Neural progenitor cell (in vitro differentiated cells): ENCODE measurements at regions not wholly inside any gene's neighbourhood (a gene's known extent, or its start where the extent isn't known, plus 50 kb on each side); places are given as distances from the start of the nearest gene placed in this dataset.
A peak's percentile ranks its signal among the peaks of the same experiment; 100 is the strongest.

Experiments
- DNase-seq: peaks from one replicate; pipeline ENCODE4 v3.0.0-alpha.2; 2016; ENCODE audit warnings: low spot score
- H2AFZ ChIP-seq: fragments of 200-600 bp; sonication (generic); replicated peaks from 2 replicates; pipeline ENCODE4 v1.6.1; 2016; ENCODE audit warnings: antibody characterized with exemption
- H3F3A ChIP-seq: fragments of 200-600 bp; sonication (generic); 2 replicates; pipeline ENCODE4 v1.6.1; 2016; ENCODE audit warnings: antibody characterized with exemption, low read depth
- H3K27ac ChIP-seq: fragments of 200-600 bp; sonication (generic); 2 replicates; pipeline ENCODE4 v1.5.1; 2016; ENCODE audit warnings: mild to moderate bottlenecking
- H3K27me3 ChIP-seq: fragments of 200-600 bp; sonication (generic); 2 replicates; pipeline ENCODE4 v1.6.1; 2016; ENCODE audit warnings: mild to moderate bottlenecking, moderate library complexity
- H3K36me3 ChIP-seq: fragments of 200-600 bp; sonication (generic); 2 replicates; pipeline ENCODE4 v1.5.1; 2016
- H3K4me1 ChIP-seq: fragments of 200-600 bp; sonication (generic); 2 replicates; pipeline ENCODE4 v1.6.1; 2016; ENCODE audit warnings: mixed run types
- H3K4me2 ChIP-seq: fragments of 200-600 bp; sonication (generic); 2 replicates; pipeline ENCODE4 v1.6.1; 2016
- H3K4me3 ChIP-seq: fragments of 200-600 bp; sonication (generic); 2 replicates; pipeline ENCODE4 v1.5.1; 2016
- H3K79me2 ChIP-seq: fragments of 200-600 bp; sonication (generic); 2 replicates; pipeline ENCODE4 v1.6.1; 2016; ENCODE audit warnings: low read depth
- H3K9ac ChIP-seq: fragments of 200-600 bp; sonication (generic); 2 replicates; pipeline ENCODE4 v1.6.1; 2016
- H3K9me3 ChIP-seq: fragments of 200-600 bp; sonication (generic); 2 replicates; pipeline ENCODE4 v1.5.1; 2016; ENCODE audit warnings: low read depth
- H4K20me1 ChIP-seq: fragments of 200-600 bp; sonication (generic); 2 replicates; pipeline ENCODE4 v1.6.1; 2016; ENCODE audit warnings: low read depth
- H3K27ac Mint-ChIP-seq: 3 replicates; pipeline ENCODE4 v1.8.0; 2021; ENCODE audit warnings: mixed read lengths
- H3K27me3 Mint-ChIP-seq: 2 replicates; pipeline ENCODE4 v1.8.0; 2022; ENCODE audit warnings: low read depth, mild to moderate bottlenecking, inconsistent platforms, moderate library complexity, mixed read lengths; ENCODE audit not compliant: insufficient read depth
- H3K36me3 Mint-ChIP-seq: 3 replicates; pipeline ENCODE4 v1.8.0; 2021; ENCODE audit warnings: mixed read lengths
- H3K4me1 Mint-ChIP-seq: 3 replicates; pipeline ENCODE4 v1.8.0; 2021; ENCODE audit warnings: mixed read lengths
- H3K4me3 Mint-ChIP-seq: 3 replicates; pipeline ENCODE4 v1.8.0; 2021; ENCODE audit warnings: mild to moderate bottlenecking, moderate library complexity, mixed read lengths
- H3K9me3 Mint-ChIP-seq: 3 replicates; pipeline ENCODE4 v1.8.0; 2020; ENCODE audit warnings: mixed read lengths
- CTCF ChIP-seq: fragments of 200-600 bp; sonication (generic); IDR thresholded peaks from 2 replicates; pipeline ENCODE4 v1.5.1; 2017; ENCODE audit warnings: antibody characterized with exemption, mild to moderate bottlenecking
- EZH2 ChIP-seq: fragments of 200-600 bp; sonication (generic); IDR thresholded peaks from 2 replicates; pipeline ENCODE4 v1.6.1; 2017; ENCODE audit warnings: antibody characterized with exemption, mild to moderate bottlenecking, moderate library complexity
- EZH2phosphoT487 ChIP-seq: fragments of 200-600 bp; sonication (generic); IDR thresholded peaks from 2 replicates; pipeline ENCODE4 v1.6.1; 2017; ENCODE audit warnings: antibody characterized with exemption

GRCh38 chr4:160247091-160247656 lies 1144.3 kb downstream of the RAPGEF2 start:
- H3K27me3 ChIP-seq = no peaks in the 10 kb centered on the region
- H3K9me3 Mint-ChIP-seq = peaks cover 5% of the 10 kb centered on the region
- H3K4me2 ChIP-seq = no peak overlapping the region
- H3K27me3 Mint-ChIP-seq = peaks cover 2% of the 10 kb centered on the region
- H3K27ac ChIP-seq = no peak overlapping the region
- peaks cover 4% of the 10 kb centered on the region for H3K36me3 ChIP-seq
- no peak overlapping the region for H3K4me3 Mint-ChIP-seq
- H3K9ac ChIP-seq = no peak overlapping the region
- no peaks in the 10 kb centered on the region for H3K36me3 Mint-ChIP-seq
- H3F3A ChIP-seq = no peaks in the 10 kb centered on the region
- H3K27ac Mint-ChIP-seq = no peak overlapping the region
- H3K4me1 ChIP-seq = peaks cover 9% of the 10 kb centered on the region
- H3K4me3 ChIP-seq = no peak overlapping the region
- H2AFZ ChIP-seq = no peak overlapping the region
- DNase-seq = no peak
- no peak for TF ChIP-seq EZH2phosphoT487
- TF ChIP-seq EZH2 = no peak
- TF ChIP-seq CTCF = no peak
- no peaks in the 10 kb centered on the region for H4K20me1 ChIP-seq
- no peaks in the 10 kb centered on the region for H3K9me3 ChIP-seq
- H3K79me2 ChIP-seq = no peaks in the 10 kb centered on the region
- H3K4me1 Mint-ChIP-seq = peaks cover 10% of the 10 kb centered on the region

GRCh38 chr4:160251522-160252170 lies 1148.8 kb downstream of the RAPGEF2 start:
- peak overlapping the region; percentile 14 for H3K27ac Mint-ChIP-seq
- Histone ChIP-seq H3F3A (no peaks in the 10 kb centered on the region), H3K27me3 (no peaks in the 10 kb centered on the region), H3K9ac (no peak overlapping the region), H3K4me2 (peak overlapping the region; percentile 15), H3K27ac (peak overlapping the region; percentile 43), H3K4me1 (peaks cover 9% of the 10 kb centered on the region), H3K79me2 (no peaks in the 10 kb centered on the region), H2AFZ (peak overlapping the region; percentile 86), H4K20me1 (no peaks in the 10 kb centered on the region), H3K9me3 (no peaks in the 10 kb centered on the region), H3K36me3 (no peaks in the 10 kb centered on the region), H3K4me3 (no peak overlapping the region)
- peaks cover 2% of the 10 kb centered on the region for H3K27me3 Mint-ChIP-seq
- peak; percentile 6 for DNase-seq
- peaks cover 12% of the 10 kb centered on the region for H3K4me1 Mint-ChIP-seq
- TF ChIP-seq EZH2phosphoT487 (no peak), EZH2 (no peak), CTCF (no peak)
- H3K4me3 Mint-ChIP-seq = no peak overlapping the region
- H3K36me3 Mint-ChIP-seq = peaks cover 1% of the 10 kb centered on the region
- no peaks in the 10 kb centered on the region for H3K9me3 Mint-ChIP-seq

- no peak overlapping the region for H3K27ac ChIP-seq
- H3K36me3 ChIP-seq = no peaks in the 10 kb centered on the region
- no peaks in the 10 kb centered on the region for H3K9me3 Mint-ChIP-seq
- H3K9ac ChIP-seq = no peak overlapping the region
- H3K9me3 ChIP-seq = no peaks in the 10 kb centered on the region
- TF ChIP-seq EZH2phosphoT487 (no peak), EZH2 (no peak), CTCF (no peak)
- H3K36me3 Mint-ChIP-seq = peaks cover 1% of the 10 kb centered on the region
- no peaks in the 10 kb centered on the region for H3F3A ChIP-seq
- H3K4me3 ChIP-seq = no peak overlapping the region
- no peak overlapping the region for H2AFZ ChIP-seq
- H3K27me3 ChIP-seq = no peaks in the 10 kb centered on the region
- no peaks in the 10 kb centered on the region for H3K79me2 ChIP-seq
- no peaks in the 10 kb centered on the region for H3K4me1 ChIP-seq
- H3K4me1 Mint-ChIP-seq = peaks cover under 1% of the 10 kb centered on the region
- no peak overlapping the region for H3K27ac Mint-ChIP-seq
- H3K4me2 ChIP-seq = no peak overlapping the region
- H3K27me3 Mint-ChIP-seq = peaks cover 2% of the 10 kb centered on the region
- no peak for DNase-seq
- H4K20me1 ChIP-seq = no peaks in the 10 kb centered on the region
- H3K4me3 Mint-ChIP-seq = no peak overlapping the region
These were observed 1154.4 kb downstream of the RAPGEF2 start for GRCh38 chr4:160257318-160257717.
